Naive thymus-derived CD4-positive, alpha-beta T cell (primary cell): ENCODE measurements at regions not wholly inside any gene's neighbourhood (a gene's known extent, or its start where the extent isn't known, plus 50 kb on each side); places are given as distances from the start of the nearest gene placed in this dataset.

Experiments used
- ATAC-seq: fragments of 150-1000 bp; cut with Tn5 transposase; 2 replicates; pipeline ENCODE4 v1.10.0; 2021; ENCODE audit warnings: mild to moderate bottlenecking, moderate library complexity
- CTCF ChIA-PET: fragments of 350-600 bp; sonication (Branson Sonifier 250); formaldehyde crosslinking; loops from one replicate; lab custom pipeline; 2021; ENCODE audit warnings: antibody characterized with exemption; lab: Charles Lee
- POLR2A ChIA-PET: fragments of 350-600 bp; sonication (Branson Sonifier 250); formaldehyde crosslinking; loops from one replicate; lab custom pipeline; 2021; ENCODE audit warnings: antibody characterized with exemption, inconsistent platforms; lab: Charles Lee
- DNase-seq, 9 donors: peaks; one replicate each; pipeline versions ENCODE4 v3.0.0 to v3.0.0-alpha.2; 2020 to 2022; ENCODE audit warnings: mixed read lengths in 1 of 9
- H3K27ac ChIP-seq: one replicate; pipeline ENCODE4 v1.7.0; 2013; ENCODE audit warnings: mild to moderate bottlenecking, low read depth, low read length, moderate library complexity
- H3K27me3 ChIP-seq, 2 donors: one replicate each; pipeline ENCODE4 v1.7.0; 2013; ENCODE audit warnings: low read length in 2 of 2, mild to moderate bottlenecking in 2 of 2, moderate library complexity in 2 of 2; ENCODE audit not compliant: control insufficient read depth in 2 of 2, insufficient read depth in 2 of 2
- H3K36me3 ChIP-seq, 3 experiments: 1 replicate in 2 of 3; 2 replicates in 1 of 3; pipeline ENCODE4 v1.7.0; 2013; ENCODE audit warnings: low read length in 3 of 3, mild to moderate bottlenecking in 3 of 3, moderate library complexity in 1 of 3; ENCODE audit not compliant: insufficient read depth in 3 of 3, control insufficient read depth in 2 of 3
- H3K4me1 ChIP-seq, 2 donors: one replicate each; pipeline ENCODE4 v1.7.0; 2013; ENCODE audit warnings: low read length in 2 of 2, mild to moderate bottlenecking in 2 of 2, moderate library complexity in 1 of 2; ENCODE audit not compliant: control insufficient read depth in 2 of 2, insufficient read depth in 2 of 2
- H3K4me3 ChIP-seq: 2 replicates; pipeline ENCODE4 v1.7.0; 2013; ENCODE audit warnings: mild to moderate bottlenecking, low read length
- H3K9me3 ChIP-seq, 3 experiments: 1 replicate in 2 of 3; 2 replicates in 1 of 3; pipeline ENCODE4 v1.7.0; 2013; ENCODE audit warnings: low read length in 3 of 3; ENCODE audit not compliant: control insufficient read depth in 2 of 3
- H3K27ac Mint-ChIP-seq, 9 donors: one replicate each; pipeline ENCODE4 v1.8.0; 2020 to 2022; ENCODE audit warnings: mixed read lengths in 9 of 9, mild to moderate bottlenecking in 8 of 9, moderate library complexity in 5 of 9, inconsistent platforms in 2 of 9
- H3K27me3 Mint-ChIP-seq, 5 donors: one replicate each; pipeline ENCODE4 v1.8.0; 2021 to 2022; ENCODE audit warnings: mixed read lengths in 5 of 5, mild to moderate bottlenecking in 1 of 5
- H3K36me3 Mint-ChIP-seq, 5 donors: one replicate each; pipeline ENCODE4 v1.8.0; 2020 to 2022; ENCODE audit warnings: mixed read lengths in 5 of 5, mild to moderate bottlenecking in 3 of 5, inconsistent platforms in 1 of 5
- H3K4me1 Mint-ChIP-seq, 7 donors: one replicate each; pipeline ENCODE4 v1.8.0; 2020 to 2022; ENCODE audit warnings: mixed read lengths in 7 of 7, mild to moderate bottlenecking in 3 of 7, inconsistent platforms in 1 of 7
- H3K4me3 Mint-ChIP-seq, 10 donors: one replicate each; pipeline ENCODE4 v1.8.0; 2020 to 2022; ENCODE audit warnings: mild to moderate bottlenecking in 10 of 10, mixed read lengths in 10 of 10, moderate library complexity in 6 of 10, inconsistent platforms in 2 of 10
- H3K9me3 Mint-ChIP-seq, 11 donors: one replicate each; pipeline ENCODE4 v1.8.0; 2020 to 2022; ENCODE audit warnings: mixed read lengths in 11 of 11, mild to moderate bottlenecking in 4 of 11, inconsistent platforms in 1 of 11, moderate library complexity in 1 of 11
- intact Hi-C, 2 donors: fragments of 100-400 bp; cut with micrococcal nuclease; formaldehyde crosslinking; loops; one replicate each; pipeline ENCODE4 v1.15.1; 2023

GRCh38 chr13:52906122-52906903, 57.9 kb upstream of the PCDH8 start:
- ChIA-PET POLR2A (no interaction called here), CTCF (no interaction called here)
- ATAC-seq (no peak), DNase-seq (no peak)
- Histone ChIP-seq H3K4me3 (no peak overlapping the region), H3K27ac (no peak overlapping the region), H3K4me1 (no peaks in the 10 kb centered on the region), H3K9me3 (no peaks in the 10 kb centered on the region), H3K36me3 (no peaks in the 10 kb centered on the region), H3K27me3 (no peaks in the 10 kb centered on the region)
- Mint-ChIP-seq H3K4me1 (no peaks in the 10 kb centered on the region), H3K27me3 (peaks cover 30 to 38% (median 37%) of the 10 kb centered on the region in 5 donors), H3K9me3 (peaks cover 0 to 1% (median 0%) of the 10 kb centered on the region in 11 donors), H3K27ac (no peak overlapping the region), H3K36me3 (no peaks in the 10 kb centered on the region), H3K4me3 (no peak overlapping the region)
- intact Hi-C loops, result no loop called here

- Histone ChIP-seq H3K4me3 (no peak overlapping the region), H3K27me3 (no peaks in the 10 kb centered on the region), H3K9me3 (no peaks in the 10 kb centered on the region), H3K27ac (no peak overlapping the region), H3K4me1 (no peaks in the 10 kb centered on the region), H3K36me3 (no peaks in the 10 kb centered on the region)
- Mint-ChIP-seq H3K27ac (no peak overlapping the region), H3K9me3 (peaks cover 0 to 1% (median 0%) of the 10 kb centered on the region in 11 donors), H3K4me1 (no peaks in the 10 kb centered on the region), H3K36me3 (no peaks in the 10 kb centered on the region), H3K27me3 (peaks cover 27 to 35% (median 33%) of the 10 kb centered on the region in 5 donors), H3K4me3 (no peak overlapping the region)
- CTCF ChIA-PET, result no interaction called here
- ATAC-seq (no peak), DNase-seq (no peak)
- POLR2A ChIA-PET, result no interaction called here
- intact Hi-C loops, result no loop called here
These were observed 57.3 kb upstream of the PCDH8 start for GRCh38 chr13:52905701-52906100.

GRCh38 chr13:52903320-52903719, 54.9 kb upstream of the PCDH8 start:
- Mint-ChIP-seq H3K27ac (no peak overlapping the region), H3K27me3 (peaks cover 27 to 35% (median 32%) of the 10 kb centered on the region in 5 donors), H3K4me1 (no peaks in the 10 kb centered on the region), H3K36me3 (no peaks in the 10 kb centered on the region), H3K9me3 (peaks cover 0 to 1% (median 0%) of the 10 kb centered on the region in 11 donors), H3K4me3 (no peak overlapping the region)
- CTCF ChIA-PET, result no interaction called here
- Histone ChIP-seq H3K27me3 (no peaks in the 10 kb centered on the region), H3K9me3 (no peaks in the 10 kb centered on the region), H3K4me1 (no peaks in the 10 kb centered on the region), H3K4me3 (no peak overlapping the region), H3K27ac (no peak overlapping the region), H3K36me3 (no peaks in the 10 kb centered on the region)
- POLR2A ChIA-PET, result no interaction called here
- ATAC-seq (no peak), DNase-seq (no peak)
- intact Hi-C loops, result no loop called here

- ATAC-seq, result no peak
These were observed 50.8 kb upstream of the PCDH8 start for GRCh38 chr13:52899206-52899605.

More at GRCh38 chr13:52899206-52899605, 50.8 kb upstream of the PCDH8 start:
- H3K27ac Mint-ChIP-seq, result no peak overlapping the region
- intact Hi-C loops, result no loop called here
- Histone ChIP-seq H3K9me3 (no peaks in the 10 kb centered on the region), H3K36me3 (no peaks in the 10 kb centered on the region), H3K4me3 (no peak overlapping the region), H3K27me3 (no peaks in the 10 kb centered on the region), H3K4me1 (no peaks in the 10 kb centered on the region), H3K27ac (no peak overlapping the region)
- no peak overlapping the region for H3K4me3 Mint-ChIP-seq
- H3K9me3 Mint-ChIP-seq, result peaks cover 0 to 1% (median 0%) of the 10 kb centered on the region in 11 donors
- peaks cover 0 to 1% (median 0%) of the 10 kb centered on the region in 7 donors for H3K4me1 Mint-ChIP-seq
- CTCF ChIA-PET, result no interaction called here
- H3K36me3 Mint-ChIP-seq, result no peaks in the 10 kb centered on the region
- peaks cover 2 to 26% (median 11%) of the 10 kb centered on the region in 5 donors for H3K27me3 Mint-ChIP-seq
- POLR2A ChIA-PET, result no interaction called here
- no peak for DNase-seq
